Neural cell (in vitro differentiated cells): ENCODE measurements at regions not wholly inside any gene's neighbourhood (a gene's known extent, or its start where the extent isn't known, plus 50 kb on each side); places are given as distances from the start of the nearest gene placed in this dataset.

Experiments used
- EP300 ChIP-seq: fragments of 450-650 bp; conservative IDR thresholded peaks from 2 replicates; pipeline ENCODE4 v1.6.1; 2014; ENCODE audit warnings: antibody characterized with exemption, mild to moderate bottlenecking, moderate library complexity; ENCODE audit not compliant: poor library complexity, severe bottlenecking
- TF ChIP-seq, protein P1 (sequence below): fragments of 450-650 bp; IDR thresholded peaks from 2 replicates; pipeline ENCODE4 v1.5.1; 2014; ENCODE audit warnings: antibody characterized with exemption, mild to moderate bottlenecking, moderate library complexity; ENCODE audit not compliant: poor library complexity, severe bottlenecking
- TF ChIP-seq, protein P2 (sequence below): IDR thresholded peaks from 2 replicates; pipeline ENCODE4 v1.6.1; 2012; ENCODE audit warnings: borderline replicate concordance

DNA sequence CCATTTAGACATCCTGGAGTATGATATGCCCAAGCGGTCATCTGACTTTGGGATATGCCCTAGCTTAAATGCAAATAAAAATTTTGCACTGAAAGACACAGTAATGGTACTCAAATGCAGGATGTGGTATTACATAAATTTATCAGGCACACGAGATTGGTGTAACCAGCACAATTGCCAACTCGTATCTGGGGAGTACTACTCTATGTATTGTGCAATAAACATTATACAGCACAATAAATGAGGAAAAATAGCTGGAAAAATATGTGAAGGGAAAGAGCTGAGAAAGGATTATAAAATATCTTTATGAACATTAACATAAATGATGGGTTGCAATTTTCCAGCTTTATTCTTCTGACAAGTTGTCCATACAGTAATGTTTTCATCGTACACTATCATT lies 505.5 kb upstream of the TENM3 start:
- no peak for TF ChIP-seq EP300
- TF ChIP-seq, protein P1, sequence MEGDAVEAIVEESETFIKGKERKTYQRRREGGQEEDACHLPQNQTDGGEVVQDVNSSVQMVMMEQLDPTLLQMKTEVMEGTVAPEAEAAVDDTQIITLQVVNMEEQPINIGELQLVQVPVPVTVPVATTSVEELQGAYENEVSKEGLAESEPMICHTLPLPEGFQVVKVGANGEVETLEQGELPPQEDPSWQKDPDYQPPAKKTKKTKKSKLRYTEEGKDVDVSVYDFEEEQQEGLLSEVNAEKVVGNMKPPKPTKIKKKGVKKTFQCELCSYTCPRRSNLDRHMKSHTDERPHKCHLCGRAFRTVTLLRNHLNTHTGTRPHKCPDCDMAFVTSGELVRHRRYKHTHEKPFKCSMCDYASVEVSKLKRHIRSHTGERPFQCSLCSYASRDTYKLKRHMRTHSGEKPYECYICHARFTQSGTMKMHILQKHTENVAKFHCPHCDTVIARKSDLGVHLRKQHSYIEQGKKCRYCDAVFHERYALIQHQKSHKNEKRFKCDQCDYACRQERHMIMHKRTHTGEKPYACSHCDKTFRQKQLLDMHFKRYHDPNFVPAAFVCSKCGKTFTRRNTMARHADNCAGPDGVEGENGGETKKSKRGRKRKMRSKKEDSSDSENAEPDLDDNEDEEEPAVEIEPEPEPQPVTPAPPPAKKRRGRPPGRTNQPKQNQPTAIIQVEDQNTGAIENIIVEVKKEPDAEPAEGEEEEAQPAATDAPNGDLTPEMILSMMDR: no peak
- TF ChIP-seq, protein P2, sequence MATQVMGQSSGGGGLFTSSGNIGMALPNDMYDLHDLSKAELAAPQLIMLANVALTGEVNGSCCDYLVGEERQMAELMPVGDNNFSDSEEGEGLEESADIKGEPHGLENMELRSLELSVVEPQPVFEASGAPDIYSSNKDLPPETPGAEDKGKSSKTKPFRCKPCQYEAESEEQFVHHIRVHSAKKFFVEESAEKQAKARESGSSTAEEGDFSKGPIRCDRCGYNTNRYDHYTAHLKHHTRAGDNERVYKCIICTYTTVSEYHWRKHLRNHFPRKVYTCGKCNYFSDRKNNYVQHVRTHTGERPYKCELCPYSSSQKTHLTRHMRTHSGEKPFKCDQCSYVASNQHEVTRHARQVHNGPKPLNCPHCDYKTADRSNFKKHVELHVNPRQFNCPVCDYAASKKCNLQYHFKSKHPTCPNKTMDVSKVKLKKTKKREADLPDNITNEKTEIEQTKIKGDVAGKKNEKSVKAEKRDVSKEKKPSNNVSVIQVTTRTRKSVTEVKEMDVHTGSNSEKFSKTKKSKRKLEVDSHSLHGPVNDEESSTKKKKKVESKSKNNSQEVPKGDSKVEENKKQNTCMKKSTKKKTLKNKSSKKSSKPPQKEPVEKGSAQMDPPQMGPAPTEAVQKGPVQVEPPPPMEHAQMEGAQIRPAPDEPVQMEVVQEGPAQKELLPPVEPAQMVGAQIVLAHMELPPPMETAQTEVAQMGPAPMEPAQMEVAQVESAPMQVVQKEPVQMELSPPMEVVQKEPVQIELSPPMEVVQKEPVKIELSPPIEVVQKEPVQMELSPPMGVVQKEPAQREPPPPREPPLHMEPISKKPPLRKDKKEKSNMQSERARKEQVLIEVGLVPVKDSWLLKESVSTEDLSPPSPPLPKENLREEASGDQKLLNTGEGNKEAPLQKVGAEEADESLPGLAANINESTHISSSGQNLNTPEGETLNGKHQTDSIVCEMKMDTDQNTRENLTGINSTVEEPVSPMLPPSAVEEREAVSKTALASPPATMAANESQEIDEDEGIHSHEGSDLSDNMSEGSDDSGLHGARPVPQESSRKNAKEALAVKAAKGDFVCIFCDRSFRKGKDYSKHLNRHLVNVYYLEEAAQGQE: no peak
